Right renal pelvis (tissue), 4 donors: ENCODE measurements at regions not wholly inside any gene's neighbourhood (a gene's known extent, or its start where the extent isn't known, plus 50 kb on each side); places are given as distances from the start of the nearest gene placed in this dataset.

Experiments used
- DNase-seq, 4 donors: peaks; one replicate each; pipeline ENCODE4 v3.0.0-alpha.2; 2013; ENCODE audit warnings: low read depth in 4 of 4, low spot score in 3 of 4, missing footprints in 1 of 4

GRCh38 chr16:85303354-85303883 is 191.1 kb upstream of the CIBAR2 start:
- no peak for DNase-seq

- DNase-seq, result no peak
These were observed 192.1 kb upstream of the CIBAR2 start for GRCh38 chr16:85304337-85304736.

- no peak for DNase-seq
These were observed 194.0 kb upstream of the CIBAR2 start for GRCh38 chr16:85306071-85306792.

GRCh38 chr16:85306793-85307551 is 194.7 kb upstream of the CIBAR2 start:
- no peak for DNase-seq

- no peak for DNase-seq
These were observed 195.5 kb upstream of the CIBAR2 start for GRCh38 chr16:85307552-85308364.

GRCh38 chr16:85308611-85309540 is 196.6 kb upstream of the CIBAR2 start:
- no peak for DNase-seq

- no peak for DNase-seq
These were observed 197.7 kb upstream of the CIBAR2 start for GRCh38 chr16:85309656-85310587.

- DNase-seq, result no peak
These were observed 198.8 kb upstream of the CIBAR2 start for GRCh38 chr16:85310868-85311585.

GRCh38 chr16:85311741-85312140 is 199.5 kb upstream of the CIBAR2 start:
- DNase-seq, result no peak

GRCh38 chr16:85312174-85312573 is 199.9 kb upstream of the CIBAR2 start:
- no peak for DNase-seq

- no peak for DNase-seq
These were observed 200.6 kb upstream of the CIBAR2 start for GRCh38 chr16:85312642-85313525.

- no peak for DNase-seq
These were observed 201.4 kb upstream of the CIBAR2 start for GRCh38 chr16:85313526-85314301.

- DNase-seq, result no peak
These were observed 202.3 kb upstream of the CIBAR2 start for GRCh38 chr16:85314512-85314971.

GRCh38 chr16:85315866-85316265 is 203.6 kb upstream of the CIBAR2 start:
- no peak for DNase-seq

GRCh38 chr16:85316321-85316919 is 204.1 kb upstream of the CIBAR2 start:
- no peak for DNase-seq

GRCh38 chr16:85316944-85317343 is 204.7 kb upstream of the CIBAR2 start:
- DNase-seq, result no peak
